OCI-LY7 (cell line): ENCODE measurements at regions not wholly inside any gene's neighbourhood (a gene's known extent, or its start where the extent isn't known, plus 50 kb on each side); places are given as distances from the start of the nearest gene placed in this dataset.

Experiments used
- BruUV-seq: library from RNA; stranded (reverse); fragments of 400-500 nt; replicated peaks from 2 replicates; lab custom pipeline; 2021; lab: Mats Ljungman, UMichigan
- CTCF ChIA-PET: fragments of 300-600 bp; sonication (Branson Sonifier 250); formaldehyde crosslinking; loops from one replicate; lab custom pipeline; 2022; ENCODE audit warnings: antibody characterized with exemption; ENCODE audit not compliant: unreplicated experiment; lab: Charles Lee
- POLR2A ChIA-PET: fragments of 300-600 bp; sonication (Branson Sonifier 250); formaldehyde crosslinking; loops from one replicate; lab custom pipeline; 2022; ENCODE audit warnings: antibody characterized with exemption; lab: Charles Lee
- DNase-seq: peaks from one replicate; pipeline ENCODE4 v3.0.0-alpha.2; 2015; ENCODE audit warnings: low spot score
- H2AFZ ChIP-seq: fragments of 200-600 bp; sonication (generic), shearing (Covaris generic); 2 replicates; pipeline ENCODE4 v1.6.1; 2014; ENCODE audit warnings: mild to moderate bottlenecking, antibody characterized with exemption, low read length, moderate library complexity
- H3K27ac ChIP-seq: fragments of 200-600 bp; sonication (generic); 2 replicates; pipeline ENCODE4 v1.5.1; 2014; ENCODE audit warnings: mixed run types, low read depth, mild to moderate bottlenecking, moderate library complexity, low read length, inconsistent platforms; ENCODE audit not compliant: poor library complexity, severe bottlenecking
- H3K36me3 ChIP-seq: fragments of 200-600 bp; sonication (generic); 2 replicates; pipeline ENCODE4 v1.6.1; 2014; ENCODE audit warnings: mild to moderate bottlenecking, antibody characterized with exemption, low read length, moderate library complexity, mixed read lengths; ENCODE audit not compliant: insufficient read depth
- H3K4me1 ChIP-seq: fragments of 200-600 bp; sonication (generic); 2 replicates; pipeline ENCODE4 v1.5.1; 2014; ENCODE audit warnings: mild to moderate bottlenecking, low read length; ENCODE audit not compliant: insufficient read depth, poor library complexity, severe bottlenecking
- H3K4me2 ChIP-seq: fragments of 200-600 bp; sonication (generic); 2 replicates; pipeline ENCODE4 v1.6.1; 2014; ENCODE audit warnings: mild to moderate bottlenecking, low read length
- H3K4me3 ChIP-seq: fragments of 200-600 bp; sonication (generic); 2 replicates; pipeline ENCODE4 v1.5.1; 2014; ENCODE audit warnings: mild to moderate bottlenecking, low read depth, low read length; ENCODE audit not compliant: poor library complexity, severe bottlenecking
- H3K79me2 ChIP-seq: fragments of 200-600 bp; sonication (generic); 2 replicates; pipeline ENCODE4 v1.6.1; 2016; ENCODE audit warnings: low read depth, mild to moderate bottlenecking, low read length, moderate library complexity, mixed read lengths; ENCODE audit not compliant: insufficient read depth
- H3K9me2 ChIP-seq: fragments of 200-600 bp; sonication (generic); 2 replicates; pipeline ENCODE4 v1.6.1; 2016; ENCODE audit warnings: mild to moderate bottlenecking, low read length, mixed read lengths; ENCODE audit not compliant: insufficient read depth
- H3K9me3 ChIP-seq: fragments of 200-600 bp; sonication (generic); 2 replicates; pipeline ENCODE4 v1.6.1; 2014; ENCODE audit warnings: mild to moderate bottlenecking, mixed run types, low read length, mixed read lengths
- H4K20me1 ChIP-seq: fragments of 200-600 bp; sonication (generic); 2 replicates; pipeline ENCODE4 v1.6.1; 2014; ENCODE audit warnings: mild to moderate bottlenecking, antibody characterized with exemption, low read length, moderate library complexity, mixed read lengths; ENCODE audit not compliant: insufficient read depth
- EZH2phosphoT487 ChIP-seq: fragments of 200-600 bp; sonication (generic); IDR thresholded peaks from 2 replicates; pipeline ENCODE4 v1.6.1; 2018; ENCODE audit warnings: low read depth, borderline replicate concordance, mild to moderate bottlenecking, mixed run types, antibody characterized with exemption, low read length, moderate library complexity, mixed read lengths
- intact Hi-C: fragments of 100-400 bp; cut with micrococcal nuclease; formaldehyde crosslinking; loops from one replicate; pipeline ENCODE4 v1.10.0; 2022; ENCODE audit not compliant: unreplicated experiment
- TF ChIP-seq, protein P1 (sequence below): fragments of 200-600 bp; sonication (generic); conservative IDR thresholded peaks from 2 replicates; pipeline ENCODE4 v1.5.1; 2014; ENCODE audit warnings: mild to moderate bottlenecking, antibody characterized with exemption, low read length, moderate library complexity, mixed read lengths

- ChIA-PET POLR2A (no interaction called here), CTCF (no interaction called here)
- BruUV-seq, result no TSS peak
- Histone ChIP-seq H3K4me3 (no peak overlapping the region), H3K4me2 (no peak overlapping the region), H3K79me2 (no peaks in the 10 kb centered on the region), H3K36me3 (no peaks in the 10 kb centered on the region), H3K9me3 (no peaks in the 10 kb centered on the region), H4K20me1 (no peaks in the 10 kb centered on the region), H3K27ac (no peak overlapping the region), H3K9me2 (no peaks in the 10 kb centered on the region), H3K4me1 (no peaks in the 10 kb centered on the region), H2AFZ (no peak overlapping the region)
- no peak for DNase-seq
- intact Hi-C loops, result no loop called here
- TF ChIP-seq EZH2phosphoT487, result no peak
Observed at GRCh38 chr6:92216717-92217116, 1202.6 kb downstream of the EPHA7 start.

GRCh38 chr6:92201618-92202017 lies 1217.7 kb downstream of the EPHA7 start:
- H3K4me2 ChIP-seq, result no peak overlapping the region
- CTCF ChIA-PET, result no interaction called here

DNA sequence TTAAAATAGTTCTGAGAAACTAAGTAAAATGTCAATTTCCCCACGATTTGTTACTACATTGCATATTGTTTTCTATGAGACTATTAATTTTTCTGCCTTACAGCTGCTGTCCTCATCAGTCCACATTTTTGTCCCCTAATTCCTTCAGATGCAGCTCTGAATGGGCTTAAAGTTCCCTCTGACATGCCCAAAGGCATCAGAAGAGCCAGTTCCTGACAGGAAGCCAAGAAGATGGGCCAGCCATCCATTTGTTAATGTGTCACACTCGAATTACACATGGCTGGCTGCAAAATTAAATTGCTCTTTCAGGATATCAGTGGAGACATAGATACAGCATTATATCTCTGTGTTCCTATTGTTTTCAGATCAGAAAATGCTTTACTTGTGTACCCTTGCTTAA lies 1223.0 kb downstream of the EPHA7 start:
- no peak for TF ChIP-seq EZH2phosphoT487
- TF ChIP-seq, protein P1, sequence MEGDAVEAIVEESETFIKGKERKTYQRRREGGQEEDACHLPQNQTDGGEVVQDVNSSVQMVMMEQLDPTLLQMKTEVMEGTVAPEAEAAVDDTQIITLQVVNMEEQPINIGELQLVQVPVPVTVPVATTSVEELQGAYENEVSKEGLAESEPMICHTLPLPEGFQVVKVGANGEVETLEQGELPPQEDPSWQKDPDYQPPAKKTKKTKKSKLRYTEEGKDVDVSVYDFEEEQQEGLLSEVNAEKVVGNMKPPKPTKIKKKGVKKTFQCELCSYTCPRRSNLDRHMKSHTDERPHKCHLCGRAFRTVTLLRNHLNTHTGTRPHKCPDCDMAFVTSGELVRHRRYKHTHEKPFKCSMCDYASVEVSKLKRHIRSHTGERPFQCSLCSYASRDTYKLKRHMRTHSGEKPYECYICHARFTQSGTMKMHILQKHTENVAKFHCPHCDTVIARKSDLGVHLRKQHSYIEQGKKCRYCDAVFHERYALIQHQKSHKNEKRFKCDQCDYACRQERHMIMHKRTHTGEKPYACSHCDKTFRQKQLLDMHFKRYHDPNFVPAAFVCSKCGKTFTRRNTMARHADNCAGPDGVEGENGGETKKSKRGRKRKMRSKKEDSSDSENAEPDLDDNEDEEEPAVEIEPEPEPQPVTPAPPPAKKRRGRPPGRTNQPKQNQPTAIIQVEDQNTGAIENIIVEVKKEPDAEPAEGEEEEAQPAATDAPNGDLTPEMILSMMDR, result no peak
- intact Hi-C loops, result no loop called here
- Histone ChIP-seq H4K20me1 (no peaks in the 10 kb centered on the region), H3K27ac (no peak overlapping the region), H3K9me2 (no peaks in the 10 kb centered on the region), H3K4me3 (no peak overlapping the region), H3K79me2 (no peaks in the 10 kb centered on the region), H3K4me1 (no peaks in the 10 kb centered on the region), H3K4me2 (no peak overlapping the region), H3K9me3 (no peaks in the 10 kb centered on the region), H2AFZ (no peak overlapping the region), H3K36me3 (no peaks in the 10 kb centered on the region)
- CTCF ChIA-PET, result no interaction called here
- no TSS peak for BruUV-seq
- no peak for DNase-seq
- POLR2A ChIA-PET, result interaction anchor here (0.6 kb wide), 1 partner anchor 145 kb away, joined by 3 read pairs; no protein-coding TSS in a partner anchor

More at GRCh38 chr6:92201618-92202017, 1217.7 kb downstream of the EPHA7 start:
- no peak overlapping the region for H2AFZ ChIP-seq
- no peaks in the 10 kb centered on the region for H3K9me3 ChIP-seq
- POLR2A ChIA-PET, result no interaction called here
- H3K27ac ChIP-seq, result no peak overlapping the region
- no peaks in the 10 kb centered on the region for H3K9me2 ChIP-seq
- no TSS peak for BruUV-seq
- H3K4me1 ChIP-seq, result no peaks in the 10 kb centered on the region
- TF ChIP-seq, protein P1, result no peak
- TF ChIP-seq EZH2phosphoT487, result no peak
- no peaks in the 10 kb centered on the region for H3K79me2 ChIP-seq
- intact Hi-C loops, result no loop called here
- H3K36me3 ChIP-seq, result no peaks in the 10 kb centered on the region
- no peak overlapping the region for H3K4me3 ChIP-seq
- H4K20me1 ChIP-seq, result no peaks in the 10 kb centered on the region
- no peak for DNase-seq
